Superior temporal gyrus (tissue), 1 donor: ENCODE measurements at regions not wholly inside any gene's neighbourhood (a gene's known extent, or its start where the extent isn't known, plus 50 kb on each side); places are given as distances from the start of the nearest gene placed in this dataset.
A peak's percentile ranks its signal among the peaks of the same experiment; 100 is the strongest.
"Not testable (repeated sequence)": the region's sequence is repeated elsewhere in the genome, so short reads cannot be mapped to it uniquely, and the experiment has no call there.

Source experiments
- DNase-seq: peaks from one replicate; pipeline ENCODE4 v3.0.0-alpha.2; 2016; ENCODE audit errors: extremely low spot score

GRCh38 chr1:229007167-229007566 is 263.7 kb upstream of the RAB4A start:
- DNase-seq: no peak

- DNase-seq: no peak
Observed at GRCh38 chr1:229007701-229008100, 263.2 kb upstream of the RAB4A start.

GRCh38 chr1:229008347-229008746 is 262.6 kb upstream of the RAB4A start:
- not testable (repeated sequence) for DNase-seq

- DNase-seq: no peak
Observed at GRCh38 chr1:229011022-229011421, 259.9 kb upstream of the RAB4A start.

- no peak for DNase-seq
Observed at GRCh38 chr1:229012823-229013222, 258.1 kb upstream of the RAB4A start.

GRCh38 chr1:229013981-229014380 is 256.9 kb upstream of the RAB4A start:
- DNase-seq: no peak

GRCh38 chr1:229015806-229016205 is 255.1 kb upstream of the RAB4A start:
- no peak for DNase-seq

GRCh38 chr1:229017091-229017490 is 253.8 kb upstream of the RAB4A start:
- no peak for DNase-seq

GRCh38 chr1:229018674-229019295 is 252.1 kb upstream of the RAB4A start:
- DNase-seq: no peak

GRCh38 chr1:229019663-229020271 is 251.1 kb upstream of the RAB4A start:
- peak; percentile 13 for DNase-seq

- DNase-seq: not testable (repeated sequence)
Observed at GRCh38 chr1:229021034-229021433, 249.9 kb upstream of the RAB4A start.

GRCh38 chr1:229022595-229023333 is 248.1 kb upstream of the RAB4A start:
- DNase-seq: peak; percentile 85

- DNase-seq: no peak
Observed at GRCh38 chr1:229023651-229024300, 247.1 kb upstream of the RAB4A start.

GRCh38 chr1:229024528-229025130 is 246.3 kb upstream of the RAB4A start:
- DNase-seq: peak; percentile 54

- no peak for DNase-seq
Observed at GRCh38 chr1:229025576-229025975, 245.3 kb upstream of the RAB4A start.

- DNase-seq: no peak
Observed at GRCh38 chr1:229027158-229027557, 243.8 kb upstream of the RAB4A start.

GRCh38 chr1:229027622-229028182 is 243.2 kb upstream of the RAB4A start:
- DNase-seq: no peak

GRCh38 chr1:229028544-229028943 is 242.4 kb upstream of the RAB4A start:
- DNase-seq: no peak

GRCh38 chr1:229028987-229029878 is 241.7 kb upstream of the RAB4A start:
- DNase-seq: peak; percentile 13

- DNase-seq: no peak
Observed at GRCh38 chr1:229029879-229030235, 241.1 kb upstream of the RAB4A start.

- DNase-seq: no peak
Observed at GRCh38 chr1:229030630-229031029, 240.3 kb upstream of the RAB4A start.
